ENCODE measurements at regions not wholly inside any gene's neighbourhood (a gene's known extent, or its start where the extent isn't known, plus 50 kb on each side); places are given as distances from the start of the nearest gene placed in this dataset.
"Not testable (repeated sequence)": the region's sequence is repeated elsewhere in the genome, so short reads cannot be mapped to it uniquely, and the experiment has no call there.

- Histone ChIP-seq H3K4me3 (ENCODE audit: low read depth, low read length) (no peak overlapping the region), H3K4me1 (ENCODE audit: control insufficient read depth, insufficient read depth, low read length) (peaks cover 7% of the 10 kb centered on the region), H3K9me3 (ENCODE audit: control insufficient read depth, insufficient read depth, low read length) (no peaks in the 10 kb centered on the region), H3K27me3 (ENCODE audit: control insufficient read depth, insufficient read depth, low read length) (no peaks in the 10 kb centered on the region), H3K36me3 (ENCODE audit: control insufficient read depth, insufficient read depth, low read length) (no peaks in the 10 kb centered on the region), H3K9ac (ENCODE audit: low read depth, low read length) (no peak overlapping the region)
Measured at GRCh38 chr12:18882690-18883089, 144.8 kb downstream of the CAPZA3 start.

GRCh38 chr12:18886962-18887361 lies 149.0 kb downstream of the CAPZA3 start:
- H3K9ac ChIP-seq (ENCODE audit: low read depth, low read length) = no peak overlapping the region
- H3K4me1 ChIP-seq (ENCODE audit: control insufficient read depth, insufficient read depth, low read length) = peaks cover 16% of the 10 kb centered on the region
- H3K4me3 ChIP-seq (ENCODE audit: low read depth, low read length) = no peak overlapping the region
- H3K9me3 ChIP-seq (ENCODE audit: control insufficient read depth, insufficient read depth, low read length) = no peaks in the 10 kb centered on the region
- H3K36me3 ChIP-seq (ENCODE audit: control insufficient read depth, insufficient read depth, low read length) = no peaks in the 10 kb centered on the region
- H3K27me3 ChIP-seq (ENCODE audit: control insufficient read depth, insufficient read depth, low read length) = no peaks in the 10 kb centered on the region

- H3K9ac ChIP-seq (ENCODE audit: low read depth, low read length) = no peak overlapping the region
Measured at GRCh38 chr12:18887368-18887767, 149.4 kb downstream of the CAPZA3 start.

GRCh38 chr12:18888047-18888446 lies 150.1 kb downstream of the CAPZA3 start:
- Histone ChIP-seq H3K4me3 (ENCODE audit: low read depth, low read length) (no peak overlapping the region), H3K9me3 (ENCODE audit: control insufficient read depth, insufficient read depth, low read length) (no peaks in the 10 kb centered on the region), H3K9ac (ENCODE audit: low read depth, low read length) (no peak overlapping the region)

More at GRCh38 chr12:18887368-18887767, 149.4 kb downstream of the CAPZA3 start:
- Histone ChIP-seq H3K4me3 (ENCODE audit: low read depth, low read length) (no peak overlapping the region), H3K36me3 (ENCODE audit: control insufficient read depth, insufficient read depth, low read length) (no peaks in the 10 kb centered on the region), H3K9me3 (ENCODE audit: control insufficient read depth, insufficient read depth, low read length) (no peaks in the 10 kb centered on the region), H3K27me3 (ENCODE audit: control insufficient read depth, insufficient read depth, low read length) (no peaks in the 10 kb centered on the region), H3K4me1 (ENCODE audit: control insufficient read depth, insufficient read depth, low read length) (peaks cover 16% of the 10 kb centered on the region)

GRCh38 chr12:18890621-18891020 lies 152.7 kb downstream of the CAPZA3 start:
- not testable (repeated sequence) for H3K9me3 ChIP-seq (ENCODE audit: control insufficient read depth, insufficient read depth, low read length); H3K9ac ChIP-seq (ENCODE audit: low read depth, low read length); H3K27me3 ChIP-seq (ENCODE audit: control insufficient read depth, insufficient read depth, low read length); H3K36me3 ChIP-seq (ENCODE audit: control insufficient read depth, insufficient read depth, low read length); H3K4me3 ChIP-seq (ENCODE audit: low read depth, low read length)
- peaks cover 20% of the 10 kb centered on the region for H3K4me1 ChIP-seq (ENCODE audit: control insufficient read depth, insufficient read depth, low read length)

More at GRCh38 chr12:18888047-18888446, 150.1 kb downstream of the CAPZA3 start:
- H3K4me1 ChIP-seq (ENCODE audit: control insufficient read depth, insufficient read depth, low read length) = peaks cover 16% of the 10 kb centered on the region
- no peaks in the 10 kb centered on the region for H3K27me3 ChIP-seq (ENCODE audit: control insufficient read depth, insufficient read depth, low read length)
- no peaks in the 10 kb centered on the region for H3K36me3 ChIP-seq (ENCODE audit: control insufficient read depth, insufficient read depth, low read length)

GRCh38 chr12:18895540-18895939 lies 157.6 kb downstream of the CAPZA3 start:
- H3K9ac ChIP-seq (ENCODE audit: low read depth, low read length) = no peak overlapping the region
- H3K9me3 ChIP-seq (ENCODE audit: control insufficient read depth, insufficient read depth, low read length) = no peaks in the 10 kb centered on the region

GRCh38 chr12:18895946-18896345 lies 158.0 kb downstream of the CAPZA3 start:
- Histone ChIP-seq H3K4me3 (ENCODE audit: low read depth, low read length) (no peak overlapping the region), H3K36me3 (ENCODE audit: control insufficient read depth, insufficient read depth, low read length) (no peaks in the 10 kb centered on the region), H3K9me3 (ENCODE audit: control insufficient read depth, insufficient read depth, low read length) (no peaks in the 10 kb centered on the region), H3K27me3 (ENCODE audit: control insufficient read depth, insufficient read depth, low read length) (no peaks in the 10 kb centered on the region), H3K9ac (ENCODE audit: low read depth, low read length) (no peak overlapping the region), H3K4me1 (ENCODE audit: control insufficient read depth, insufficient read depth, low read length) (peaks cover 14% of the 10 kb centered on the region)

More at GRCh38 chr12:18895540-18895939, 157.6 kb downstream of the CAPZA3 start:
- Histone ChIP-seq H3K4me1 (ENCODE audit: control insufficient read depth, insufficient read depth, low read length) (peaks cover 14% of the 10 kb centered on the region), H3K4me3 (ENCODE audit: low read depth, low read length) (no peak overlapping the region), H3K36me3 (ENCODE audit: control insufficient read depth, insufficient read depth, low read length) (no peaks in the 10 kb centered on the region), H3K27me3 (ENCODE audit: control insufficient read depth, insufficient read depth, low read length) (no peaks in the 10 kb centered on the region)

- no peaks in the 10 kb centered on the region for H3K27me3 ChIP-seq (ENCODE audit: control insufficient read depth, insufficient read depth, low read length)
- H3K36me3 ChIP-seq (ENCODE audit: control insufficient read depth, insufficient read depth, low read length) = no peaks in the 10 kb centered on the region
- no peaks in the 10 kb centered on the region for H3K9me3 ChIP-seq (ENCODE audit: control insufficient read depth, insufficient read depth, low read length)
- H3K4me1 ChIP-seq (ENCODE audit: control insufficient read depth, insufficient read depth, low read length) = peaks cover 14% of the 10 kb centered on the region
- no peak overlapping the region for H3K4me3 ChIP-seq (ENCODE audit: low read depth, low read length)
- no peak overlapping the region for H3K9ac ChIP-seq (ENCODE audit: low read depth, low read length)
Measured at GRCh38 chr12:18897823-18898222, 159.9 kb downstream of the CAPZA3 start.

GRCh38 chr12:18898470-18898869 lies 160.6 kb downstream of the CAPZA3 start:
- no peaks in the 10 kb centered on the region for H3K9me3 ChIP-seq (ENCODE audit: control insufficient read depth, insufficient read depth, low read length)
- no peak overlapping the region for H3K4me3 ChIP-seq (ENCODE audit: low read depth, low read length)
- no peaks in the 10 kb centered on the region for H3K27me3 ChIP-seq (ENCODE audit: control insufficient read depth, insufficient read depth, low read length)
- H3K9ac ChIP-seq (ENCODE audit: low read depth, low read length) = no peak overlapping the region
- peaks cover 14% of the 10 kb centered on the region for H3K4me1 ChIP-seq (ENCODE audit: control insufficient read depth, insufficient read depth, low read length)
- no peaks in the 10 kb centered on the region for H3K36me3 ChIP-seq (ENCODE audit: control insufficient read depth, insufficient read depth, low read length)

GRCh38 chr12:18899162-18899561 lies 161.2 kb downstream of the CAPZA3 start:
- Histone ChIP-seq H3K36me3 (ENCODE audit: control insufficient read depth, insufficient read depth, low read length) (no peaks in the 10 kb centered on the region), H3K9ac (ENCODE audit: low read depth, low read length) (no peak overlapping the region), H3K4me3 (ENCODE audit: low read depth, low read length) (no peak overlapping the region), H3K27me3 (ENCODE audit: control insufficient read depth, insufficient read depth, low read length) (no peaks in the 10 kb centered on the region), H3K9me3 (ENCODE audit: control insufficient read depth, insufficient read depth, low read length) (no peaks in the 10 kb centered on the region), H3K4me1 (ENCODE audit: control insufficient read depth, insufficient read depth, low read length) (peaks cover 14% of the 10 kb centered on the region)

- Histone ChIP-seq H3K4me1 (ENCODE audit: control insufficient read depth, insufficient read depth, low read length) (peaks cover 14% of the 10 kb centered on the region), H3K4me3 (ENCODE audit: low read depth, low read length) (no peak overlapping the region), H3K9me3 (ENCODE audit: control insufficient read depth, insufficient read depth, low read length) (no peaks in the 10 kb centered on the region), H3K36me3 (ENCODE audit: control insufficient read depth, insufficient read depth, low read length) (no peaks in the 10 kb centered on the region), H3K9ac (ENCODE audit: low read depth, low read length) (no peak overlapping the region), H3K27me3 (ENCODE audit: control insufficient read depth, insufficient read depth, low read length) (no peaks in the 10 kb centered on the region)
Measured at GRCh38 chr12:18899678-18900317, 161.9 kb downstream of the CAPZA3 start.

GRCh38 chr12:18905134-18905533 lies 167.2 kb downstream of the CAPZA3 start:
- H3K9me3 ChIP-seq (ENCODE audit: control insufficient read depth, insufficient read depth, low read length) = no peaks in the 10 kb centered on the region
- no peak overlapping the region for H3K4me3 ChIP-seq (ENCODE audit: low read depth, low read length)
- H3K36me3 ChIP-seq (ENCODE audit: control insufficient read depth, insufficient read depth, low read length) = no peaks in the 10 kb centered on the region
- H3K9ac ChIP-seq (ENCODE audit: low read depth, low read length) = no peak overlapping the region
- H3K4me1 ChIP-seq (ENCODE audit: control insufficient read depth, insufficient read depth, low read length) = no peaks in the 10 kb centered on the region
- no peaks in the 10 kb centered on the region for H3K27me3 ChIP-seq (ENCODE audit: control insufficient read depth, insufficient read depth, low read length)
